ENCODE measurements at regions not wholly inside any gene's neighbourhood (a gene's known extent, or its start where the extent isn't known, plus 50 kb on each side); places are given as distances from the start of the nearest gene placed in this dataset.

GRCh38 chr6:93515736-93516135 is 96.4 kb upstream of the EPHA7 start:
- ATAC-seq, result no peak
- no peak for DNase-seq

DNA sequence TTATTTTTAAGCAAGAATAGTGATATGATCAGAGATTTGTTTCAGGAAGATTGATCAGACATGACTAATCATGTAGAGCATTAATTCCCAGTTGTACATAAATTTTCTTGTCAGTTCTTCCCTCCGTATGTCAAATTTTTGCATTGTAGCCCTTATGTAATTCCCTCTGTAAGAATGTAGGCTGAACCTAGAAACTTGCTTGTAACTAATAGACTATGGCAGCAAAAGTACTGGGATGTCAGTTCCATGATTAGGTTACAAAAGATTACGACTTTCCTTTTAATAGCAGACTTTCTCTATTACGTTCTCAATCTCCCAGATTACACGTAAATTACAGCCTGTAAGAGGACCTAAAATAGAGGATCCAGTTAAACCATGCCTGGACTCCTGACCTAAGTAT is 79.4 kb upstream of the EPHA7 start:
- no peak for ATAC-seq
- TF ChIP-seq CTCF (IDR thresholded peaks at IDR 0.05), result no peak
- H3K4me3 ChIP-seq, result no peak overlapping the region
- H3K9me3 ChIP-seq, result no peaks in the 10 kb centered on the region
- no peaks in the 10 kb centered on the region for H3K36me3 ChIP-seq
- intact Hi-C loops (cut with DNase I), result no loop called here
- no peaks in the 10 kb centered on the region for H3K4me1 ChIP-seq
- H3K27me3 ChIP-seq (ENCODE audit: low read depth), result no peaks in the 10 kb centered on the region
- H3K27ac ChIP-seq, result no peak overlapping the region
- no peak for DNase-seq

More at GRCh38 chr6:93515736-93516135, 96.4 kb upstream of the EPHA7 start:
- Histone ChIP-seq H3K9me3 (no peaks in the 10 kb centered on the region), H3K4me1 (no peaks in the 10 kb centered on the region), H3K36me3 (no peaks in the 10 kb centered on the region), H3K27me3 (ENCODE audit: low read depth) (no peaks in the 10 kb centered on the region), H3K4me3 (no peak overlapping the region), H3K27ac (no peak overlapping the region)
- intact Hi-C loops (cut with DNase I), result no loop called here
- TF ChIP-seq CTCF (IDR thresholded peaks at IDR 0.05), result no peak

- no peaks in the 10 kb centered on the region for H3K27me3 ChIP-seq (ENCODE audit: low read depth)
- H3K27ac ChIP-seq, result no peak overlapping the region
- ATAC-seq, result no peak
- no peaks in the 10 kb centered on the region for H3K36me3 ChIP-seq
- DNase-seq, result no peak
- H3K4me3 ChIP-seq, result no peak overlapping the region
- intact Hi-C loops (cut with DNase I), result no loop called here
- TF ChIP-seq CTCF (IDR thresholded peaks at IDR 0.05), result no peak
- H3K9me3 ChIP-seq, result no peaks in the 10 kb centered on the region
- no peaks in the 10 kb centered on the region for H3K4me1 ChIP-seq
These were observed 77.2 kb upstream of the EPHA7 start for GRCh38 chr6:93496548-93496947.

- DNase-seq, result no peak
- no peak for TF ChIP-seq CTCF (IDR thresholded peaks at IDR 0.05)
- no peak overlapping the region for H3K4me3 ChIP-seq
- intact Hi-C loops (cut with DNase I), result no loop called here
- no peaks in the 10 kb centered on the region for H3K36me3 ChIP-seq
- no peaks in the 10 kb centered on the region for H3K27me3 ChIP-seq (ENCODE audit: low read depth)
- H3K9me3 ChIP-seq, result no peaks in the 10 kb centered on the region
- no peaks in the 10 kb centered on the region for H3K4me1 ChIP-seq
- no peak overlapping the region for H3K27ac ChIP-seq
- ATAC-seq, result no peak
These were observed 74.7 kb upstream of the EPHA7 start for GRCh38 chr6:93494057-93494456.

DNA sequence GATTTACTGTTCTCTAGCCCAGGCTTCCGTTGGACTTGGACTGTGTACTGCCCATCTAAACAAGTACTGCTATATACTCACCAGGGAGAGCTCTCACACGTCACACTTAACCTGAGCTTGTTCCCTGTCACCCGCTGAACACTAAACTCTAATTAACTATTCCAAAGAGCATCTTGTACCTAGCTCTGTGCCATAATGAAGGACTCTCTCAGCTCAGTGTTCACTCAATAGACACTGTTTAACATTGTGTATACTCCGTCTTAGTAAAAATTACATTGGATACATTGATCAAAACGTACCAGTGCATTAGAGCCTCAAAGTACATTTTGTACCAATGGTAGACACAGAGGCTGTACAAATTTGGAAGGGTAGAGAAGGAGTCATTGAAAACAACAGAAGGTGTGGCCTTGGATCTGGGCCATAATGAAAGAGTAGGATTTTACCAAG is 55.4 kb upstream of the EPHA7 start:
- no peaks in the 10 kb centered on the region for H3K36me3 ChIP-seq
- no peak for TF ChIP-seq CTCF (IDR thresholded peaks at IDR 0.05)
- intact Hi-C loops (cut with DNase I), result no loop called here

DNA sequence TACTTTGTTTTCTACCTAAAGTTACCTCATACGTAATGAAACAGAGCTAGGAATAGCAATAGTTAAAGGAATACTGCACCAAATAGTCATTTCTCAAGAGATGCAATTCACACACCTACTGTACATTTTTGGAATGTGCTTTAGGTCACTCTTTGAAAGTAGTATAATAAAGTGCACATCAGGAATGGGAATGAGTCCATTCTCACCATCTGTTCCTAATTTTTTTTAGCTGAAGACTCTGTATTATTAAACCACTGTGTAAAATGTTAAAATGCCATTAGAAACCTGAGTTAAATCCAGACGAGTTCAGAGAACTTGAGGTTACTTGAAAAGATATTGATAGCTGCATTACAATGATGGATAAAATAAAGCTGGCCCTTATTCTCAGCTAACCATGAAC is 51.9 kb upstream of the EPHA7 start:
- Histone ChIP-seq H3K4me1 (no peaks in the 10 kb centered on the region), H3K4me3 (no peak overlapping the region), H3K9me3 (no peaks in the 10 kb centered on the region), H3K27me3 (ENCODE audit: low read depth) (no peaks in the 10 kb centered on the region), H3K36me3 (no peaks in the 10 kb centered on the region), H3K27ac (no peak overlapping the region)
- DNase-seq, result no peak
- intact Hi-C loops (cut with DNase I), result no loop called here
- ATAC-seq, result no peak
- TF ChIP-seq CTCF (IDR thresholded peaks at IDR 0.05), result no peak

More for the DNA sequence above, 55.4 kb upstream of the EPHA7 start:
- DNase-seq, result no peak
- Histone ChIP-seq H3K27ac (no peak overlapping the region), H3K27me3 (ENCODE audit: low read depth) (no peaks in the 10 kb centered on the region), H3K4me1 (no peaks in the 10 kb centered on the region), H3K9me3 (no peaks in the 10 kb centered on the region), H3K4me3 (no peak overlapping the region)
- no peak for ATAC-seq
